SK-N-SH treated with all-trans-retinoic acid at 6 μM for 48 hours (cell line): ENCODE measurements at regions not wholly inside any gene's neighbourhood (a gene's known extent, or its start where the extent isn't known, plus 50 kb on each side); places are given as distances from the start of the nearest gene placed in this dataset.

Experiments used
- BACH2 ChIP-seq: fragments of 250-450 bp; sonication (Bioruptor Pico); IDR thresholded peaks from 2 replicates; pipeline ENCODE4 v1.9.0; 2021; ENCODE audit warnings: mild to moderate bottlenecking, borderline replicate concordance
- GLIS3 ChIP-seq: fragments of 250-450 bp; sonication (Bioruptor Pico); IDR thresholded peaks from 2 replicates; pipeline ENCODE4 v1.5.0; 2020; ENCODE audit warnings: mild to moderate bottlenecking, moderate library complexity
- OSR1 ChIP-seq: fragments of 250-450 bp; sonication (Bioruptor Pico); IDR thresholded peaks from 2 replicates; pipeline ENCODE4 v1.8.0; 2022; ENCODE audit warnings: moderate library complexity, mild to moderate bottlenecking, inconsistent platforms
- PATZ1 ChIP-seq: fragments of 250-450 bp; sonication (Bioruptor Pico); IDR thresholded peaks from 2 replicates; pipeline ENCODE4 v1.8.0; 2020; ENCODE audit warnings: mild to moderate bottlenecking, moderate library complexity, borderline replicate concordance

DNA sequence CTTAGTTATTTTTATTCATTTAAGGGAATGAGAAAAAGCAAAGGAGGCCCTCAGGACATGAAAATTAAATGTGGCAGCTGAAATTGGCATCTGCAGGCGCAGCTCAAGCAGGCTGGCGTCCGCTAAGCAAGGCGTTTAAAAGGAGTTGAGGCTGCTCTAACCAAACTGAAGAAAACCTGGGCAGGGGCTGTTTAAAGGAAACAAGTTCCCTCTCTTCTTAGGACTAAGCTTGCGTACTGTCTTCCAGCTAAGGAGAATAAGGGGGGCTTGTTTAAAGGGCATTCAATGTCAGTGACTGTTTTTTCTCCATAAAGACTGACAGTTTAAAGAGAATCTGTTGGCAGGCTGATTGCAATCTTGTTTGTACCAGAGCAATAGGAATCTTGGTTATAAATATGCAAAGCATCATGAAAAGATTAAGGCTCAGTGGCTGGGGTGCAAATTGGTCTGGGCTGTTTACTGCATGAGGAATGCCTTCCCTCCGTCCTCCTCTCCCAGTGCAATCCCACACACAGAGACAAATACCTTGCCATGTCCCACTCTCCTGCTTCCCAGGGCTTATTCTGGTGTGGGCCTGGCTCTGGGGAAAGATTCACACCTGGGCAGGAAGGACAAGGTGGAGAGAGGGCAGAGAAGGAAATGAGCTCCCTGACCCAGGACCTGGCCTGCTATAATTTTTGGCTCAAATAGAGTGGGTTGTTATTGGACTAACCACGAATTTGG, 85.9 kb upstream of the LIFR start:
- TF ChIP-seq OSR1 (CRISPR knock-in tag) (no peak), BACH2 (CRISPR knock-in tag) (no peak), PATZ1 (CRISPR knock-in tag) (no peak), GLIS3 (CRISPR knock-in tag) (no peak)
